ENCODE measurements at regions not wholly inside any gene's neighbourhood (a gene's known extent, or its start where the extent isn't known, plus 50 kb on each side); places are given as distances from the start of the nearest gene placed in this dataset.

GRCh38 chr20:53837126-53837826 is 233.1 kb downstream of the BCAS1 start:
- no peak overlapping the region for H3K4me2 ChIP-seq (ENCODE audit: low read length, poor library complexity, severe bottlenecking)
- H2BK12ac ChIP-seq (ENCODE audit: low read length in 2 of 2) = peak overlapping the region in 1 of 2 experiments; percentile 47
- no peak for DNase-seq
- H4K91ac ChIP-seq (ENCODE audit: low read length) = no peak overlapping the region
- H2AK5ac ChIP-seq (ENCODE audit: low read length, severe bottlenecking) = no peak overlapping the region
- H3K27ac ChIP-seq (ENCODE audit: low read length, poor library complexity, severe bottlenecking) = no peak overlapping the region
- no peak overlapping the region for H2BK15ac ChIP-seq (ENCODE audit: low read depth, poor library complexity, severe bottlenecking)
- H3K18ac ChIP-seq (ENCODE audit: low read depth in 1 of 2, low read length in 2 of 2) = peak overlapping the region in 1 of 2 experiments; percentile 38
- no peak overlapping the region for H3K23ac ChIP-seq (ENCODE audit: low read length in 2 of 2)
- no peaks in the 10 kb centered on the region for H3K36me3 ChIP-seq (ENCODE audit: control insufficient read depth in 1 of 2, insufficient read depth in 2 of 2, low read depth in 1 of 2, low read length in 2 of 2)
- no peak overlapping the region for H4K8ac ChIP-seq (ENCODE audit: low read length)
- no peaks in the 10 kb centered on the region for H3K79me1 ChIP-seq (replicated peaks; ENCODE audit: low read length, poor library complexity, severe bottlenecking)
- no peak overlapping the region for H3K4me3 ChIP-seq (ENCODE audit: insufficient read depth in 1 of 2, low read depth in 1 of 2, low read length in 2 of 2)
- no peaks in the 10 kb centered on the region for H3K9me3 ChIP-seq (ENCODE audit: control insufficient read depth, low read length)
- H2AFZ ChIP-seq (ENCODE audit: low read depth, low read length) = no peak overlapping the region
- no peak overlapping the region for H3K4ac ChIP-seq (ENCODE audit: low read depth in 1 of 2, low read length in 2 of 2)
- H3K9ac ChIP-seq (ENCODE audit: low read length) = no peak overlapping the region
- no peak overlapping the region for H3K14ac ChIP-seq (ENCODE audit: low read length in 2 of 2)
- H3K27me3 ChIP-seq (ENCODE audit: control insufficient read depth in 1 of 2, insufficient read depth in 1 of 2, low read length in 2 of 2) = no peaks in the 10 kb centered on the region
- H3K4me1 ChIP-seq (ENCODE audit: control insufficient read depth, insufficient read depth, low read depth, low read length) = peaks cover 5% of the 10 kb centered on the region
- H2BK120ac ChIP-seq (ENCODE audit: low read depth, low read length) = no peak overlapping the region
- no peak overlapping the region for H2BK5ac ChIP-seq (ENCODE audit: low read depth, low read length, poor library complexity, severe bottlenecking)
- WGBS = 97% methylated on average over 4 of the region's 5 CpGs

GRCh38 chr20:53834749-53835148 is 235.6 kb downstream of the BCAS1 start:
- no peak overlapping the region for H3K18ac ChIP-seq (ENCODE audit: low read depth in 1 of 2, low read length in 2 of 2)
- no peaks in the 10 kb centered on the region for H3K9me3 ChIP-seq (ENCODE audit: control insufficient read depth, low read length)
- no peak overlapping the region for H2BK120ac ChIP-seq (ENCODE audit: low read depth, low read length)
- no peaks in the 10 kb centered on the region for H3K27me3 ChIP-seq (ENCODE audit: control insufficient read depth in 1 of 2, insufficient read depth in 1 of 2, low read length in 2 of 2)
- H3K23ac ChIP-seq (ENCODE audit: low read length in 2 of 2) = no peak overlapping the region
- no peak overlapping the region for H2BK5ac ChIP-seq (ENCODE audit: low read depth, low read length, poor library complexity, severe bottlenecking)
- no peak overlapping the region for H2AFZ ChIP-seq (ENCODE audit: low read depth, low read length)
- H3K4me1 ChIP-seq (ENCODE audit: control insufficient read depth, insufficient read depth, low read depth, low read length) = peaks cover 7% of the 10 kb centered on the region
- no peak overlapping the region for H3K27ac ChIP-seq (ENCODE audit: low read length, poor library complexity, severe bottlenecking)
- DNase-seq = no peak
- no peak overlapping the region for H3K14ac ChIP-seq (ENCODE audit: low read length in 2 of 2)
- no peak overlapping the region for H3K4me3 ChIP-seq (ENCODE audit: insufficient read depth in 1 of 2, low read depth in 1 of 2, low read length in 2 of 2)
- no peak overlapping the region for H3K4me2 ChIP-seq (ENCODE audit: low read length, poor library complexity, severe bottlenecking)
- no peak overlapping the region for H3K4ac ChIP-seq (ENCODE audit: low read depth in 1 of 2, low read length in 2 of 2)
- H3K9ac ChIP-seq (ENCODE audit: low read length) = no peak overlapping the region
- H2AK5ac ChIP-seq (ENCODE audit: low read length, severe bottlenecking) = no peak overlapping the region
- H2BK12ac ChIP-seq (ENCODE audit: low read length in 2 of 2) = no peak overlapping the region
- H2BK15ac ChIP-seq (ENCODE audit: low read depth, poor library complexity, severe bottlenecking) = no peak overlapping the region
- no peak overlapping the region for H4K8ac ChIP-seq (ENCODE audit: low read length)
- WGBS = 95% methylated on average over 8 of the region's 8 CpGs
- H3K79me1 ChIP-seq (replicated peaks; ENCODE audit: low read length, poor library complexity, severe bottlenecking) = no peaks in the 10 kb centered on the region
- no peak overlapping the region for H4K91ac ChIP-seq (ENCODE audit: low read length)
- H3K36me3 ChIP-seq (ENCODE audit: control insufficient read depth in 1 of 2, insufficient read depth in 2 of 2, low read depth in 1 of 2, low read length in 2 of 2) = no peaks in the 10 kb centered on the region

DNA sequence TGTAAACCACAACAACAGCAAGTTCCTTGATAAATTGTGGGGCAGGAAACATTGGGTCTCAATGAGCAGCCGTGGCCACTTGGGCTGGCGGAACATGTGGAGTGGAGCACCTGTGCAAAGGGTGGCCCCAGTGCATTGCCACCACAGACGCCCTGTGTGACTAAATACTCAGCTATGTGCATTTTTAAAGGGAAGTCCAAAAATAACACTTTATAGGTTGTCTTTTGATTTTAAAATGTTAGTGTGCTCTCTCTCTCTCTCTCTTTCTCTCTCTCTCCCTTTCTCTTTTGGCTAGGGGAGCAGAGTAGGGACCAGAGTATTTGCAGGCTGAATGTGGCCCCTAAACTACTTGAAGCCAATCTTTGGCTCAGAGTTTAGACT is 236.3 kb downstream of the BCAS1 start:
- no peaks in the 10 kb centered on the region for H3K27me3 ChIP-seq (ENCODE audit: control insufficient read depth in 1 of 2, insufficient read depth in 1 of 2, low read length in 2 of 2)
- peak overlapping the region in 1 of 2 experiments; percentile 18 for H2BK12ac ChIP-seq (ENCODE audit: low read length in 2 of 2)
- H2BK5ac ChIP-seq (ENCODE audit: low read depth, low read length, poor library complexity, severe bottlenecking) = no peak overlapping the region
- H3K36me3 ChIP-seq (ENCODE audit: control insufficient read depth in 1 of 2, insufficient read depth in 2 of 2, low read depth in 1 of 2, low read length in 2 of 2) = no peaks in the 10 kb centered on the region
- H3K18ac ChIP-seq (ENCODE audit: low read depth in 1 of 2, low read length in 2 of 2) = no peak overlapping the region
- no peak overlapping the region for H2BK120ac ChIP-seq (ENCODE audit: low read depth, low read length)
- no peak overlapping the region for H2BK15ac ChIP-seq (ENCODE audit: low read depth, poor library complexity, severe bottlenecking)
- no peak overlapping the region for H3K14ac ChIP-seq (ENCODE audit: low read length in 2 of 2)
- no peak overlapping the region for H3K27ac ChIP-seq (ENCODE audit: low read length, poor library complexity, severe bottlenecking)
- H3K9me3 ChIP-seq (ENCODE audit: control insufficient read depth, low read length) = no peaks in the 10 kb centered on the region
- H3K4me2 ChIP-seq (ENCODE audit: low read length, poor library complexity, severe bottlenecking) = no peak overlapping the region
- no peak overlapping the region for H2AFZ ChIP-seq (ENCODE audit: low read depth, low read length)
- H4K8ac ChIP-seq (ENCODE audit: low read length) = no peak overlapping the region
- no peak overlapping the region for H2AK5ac ChIP-seq (ENCODE audit: low read length, severe bottlenecking)
- H3K79me1 ChIP-seq (replicated peaks; ENCODE audit: low read length, poor library complexity, severe bottlenecking) = no peaks in the 10 kb centered on the region
- no peak overlapping the region for H3K4ac ChIP-seq (ENCODE audit: low read depth in 1 of 2, low read length in 2 of 2)
- no peak overlapping the region for H3K9ac ChIP-seq (ENCODE audit: low read length)
- 91% methylated on average over 2 of the region's 3 CpGs for WGBS
- no peak for DNase-seq
- H3K23ac ChIP-seq (ENCODE audit: low read length in 2 of 2) = no peak overlapping the region
- H4K91ac ChIP-seq (ENCODE audit: low read length) = no peak overlapping the region
- H3K4me1 ChIP-seq (ENCODE audit: control insufficient read depth, insufficient read depth, low read depth, low read length) = peaks cover 4% of the 10 kb centered on the region
- no peak overlapping the region for H3K4me3 ChIP-seq (ENCODE audit: insufficient read depth in 1 of 2, low read depth in 1 of 2, low read length in 2 of 2)

DNA sequence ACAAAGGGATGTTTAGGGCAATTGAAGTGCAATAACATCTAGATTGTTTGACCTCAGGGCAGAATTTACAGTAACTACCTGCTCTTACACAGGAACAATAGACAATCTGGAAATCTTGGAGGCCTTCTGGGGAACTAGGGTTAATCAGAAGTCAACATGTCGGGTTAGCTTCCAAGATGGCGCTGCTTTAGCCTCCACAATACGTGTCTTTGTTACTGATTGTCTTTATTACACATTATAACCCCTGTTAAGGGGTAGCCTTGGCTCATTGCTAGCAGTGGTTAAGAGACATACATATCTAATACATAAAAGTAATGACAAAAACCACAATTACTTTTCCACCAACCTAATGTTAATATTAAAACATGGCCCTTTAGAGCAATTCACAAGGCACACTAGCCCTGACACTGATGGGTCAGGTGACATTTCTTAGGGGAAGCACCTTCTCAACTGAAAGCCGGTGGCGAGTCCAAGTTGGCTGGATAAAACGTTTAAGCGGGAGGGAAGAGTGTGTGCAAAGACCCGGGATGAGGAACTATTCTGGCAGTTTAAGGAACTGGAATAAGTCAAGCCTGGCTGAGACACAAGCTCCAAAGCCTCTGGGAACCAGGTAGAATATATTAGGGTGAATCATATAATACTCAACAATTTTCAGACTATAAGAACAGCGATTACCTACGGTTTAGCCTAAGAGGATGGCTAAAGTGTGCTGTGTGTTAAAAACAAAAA is 236.9 kb downstream of the BCAS1 start:
- Histone ChIP-seq H2BK12ac (ENCODE audit: low read length in 2 of 2) (peak overlapping the region in 1 of 2 experiments; percentile 18), H3K27ac (ENCODE audit: low read length, poor library complexity, severe bottlenecking) (no peak overlapping the region), H2AFZ (ENCODE audit: low read depth, low read length) (no peak overlapping the region), H2BK120ac (ENCODE audit: low read depth, low read length) (no peak overlapping the region), H3K9ac (ENCODE audit: low read length) (no peak overlapping the region), H3K14ac (ENCODE audit: low read length in 2 of 2) (no peak overlapping the region), H4K8ac (ENCODE audit: low read length) (no peak overlapping the region), H2BK5ac (ENCODE audit: low read depth, low read length, poor library complexity, severe bottlenecking) (no peak overlapping the region), H2AK5ac (ENCODE audit: low read length, severe bottlenecking) (no peak overlapping the region), H2BK15ac (ENCODE audit: low read depth, poor library complexity, severe bottlenecking) (no peak overlapping the region), H3K4ac (ENCODE audit: low read depth in 1 of 2, low read length in 2 of 2) (no peak overlapping the region), H3K18ac (ENCODE audit: low read depth in 1 of 2, low read length in 2 of 2) (no peak overlapping the region), H3K27me3 (ENCODE audit: control insufficient read depth in 1 of 2, insufficient read depth in 1 of 2, low read length in 2 of 2) (no peaks in the 10 kb centered on the region), H3K4me2 (ENCODE audit: low read length, poor library complexity, severe bottlenecking) (no peak overlapping the region), H3K4me1 (ENCODE audit: control insufficient read depth, insufficient read depth, low read depth, low read length) (peaks cover 4% of the 10 kb centered on the region), H3K9me3 (ENCODE audit: control insufficient read depth, low read length) (no peaks in the 10 kb centered on the region), H4K91ac (ENCODE audit: low read length) (no peak overlapping the region), H3K23ac (ENCODE audit: low read length in 2 of 2) (no peak overlapping the region), H3K4me3 (ENCODE audit: insufficient read depth in 1 of 2, low read depth in 1 of 2, low read length in 2 of 2) (no peak overlapping the region), H3K79me1 (replicated peaks; ENCODE audit: low read length, poor library complexity, severe bottlenecking) (no peaks in the 10 kb centered on the region), H3K36me3 (ENCODE audit: control insufficient read depth in 1 of 2, insufficient read depth in 2 of 2, low read depth in 1 of 2, low read length in 2 of 2) (no peaks in the 10 kb centered on the region)
- 96% methylated on average over 6 of the region's 10 CpGs for WGBS
- DNase-seq = no peak
